OCI-LY7 (cell line): ENCODE measurements at regions not wholly inside any gene's neighbourhood (a gene's known extent, or its start where the extent isn't known, plus 50 kb on each side); places are given as distances from the start of the nearest gene placed in this dataset.
"Not testable (repeated sequence)": the region's sequence is repeated elsewhere in the genome, so short reads cannot be mapped to it uniquely, and the experiment has no call there.

Source experiments
- BruUV-seq: library from RNA; stranded (reverse); fragments of 400-500 nt; replicated peaks from 2 replicates; lab custom pipeline; 2021; lab: Mats Ljungman, UMichigan
- CTCF ChIA-PET: fragments of 300-600 bp; sonication (Branson Sonifier 250); formaldehyde crosslinking; loops from one replicate; lab custom pipeline; 2022; ENCODE audit warnings: antibody characterized with exemption; ENCODE audit not compliant: unreplicated experiment; lab: Charles Lee
- POLR2A ChIA-PET: fragments of 300-600 bp; sonication (Branson Sonifier 250); formaldehyde crosslinking; loops from one replicate; lab custom pipeline; 2022; ENCODE audit warnings: antibody characterized with exemption; lab: Charles Lee
- DNase-seq: peaks from one replicate; pipeline ENCODE4 v3.0.0-alpha.2; 2015; ENCODE audit warnings: low spot score
- H2AFZ ChIP-seq: fragments of 200-600 bp; sonication (generic), shearing (Covaris generic); 2 replicates; pipeline ENCODE4 v1.6.1; 2014; ENCODE audit warnings: mild to moderate bottlenecking, antibody characterized with exemption, low read length, moderate library complexity
- H3K27ac ChIP-seq: fragments of 200-600 bp; sonication (generic); 2 replicates; pipeline ENCODE4 v1.5.1; 2014; ENCODE audit warnings: mixed run types, low read depth, mild to moderate bottlenecking, moderate library complexity, low read length, inconsistent platforms; ENCODE audit not compliant: poor library complexity, severe bottlenecking
- H3K36me3 ChIP-seq: fragments of 200-600 bp; sonication (generic); 2 replicates; pipeline ENCODE4 v1.6.1; 2014; ENCODE audit warnings: mild to moderate bottlenecking, antibody characterized with exemption, low read length, moderate library complexity, mixed read lengths; ENCODE audit not compliant: insufficient read depth
- H3K4me1 ChIP-seq: fragments of 200-600 bp; sonication (generic); 2 replicates; pipeline ENCODE4 v1.5.1; 2014; ENCODE audit warnings: mild to moderate bottlenecking, low read length; ENCODE audit not compliant: insufficient read depth, poor library complexity, severe bottlenecking
- H3K4me2 ChIP-seq: fragments of 200-600 bp; sonication (generic); 2 replicates; pipeline ENCODE4 v1.6.1; 2014; ENCODE audit warnings: mild to moderate bottlenecking, low read length
- H3K4me3 ChIP-seq: fragments of 200-600 bp; sonication (generic); 2 replicates; pipeline ENCODE4 v1.5.1; 2014; ENCODE audit warnings: mild to moderate bottlenecking, low read depth, low read length; ENCODE audit not compliant: poor library complexity, severe bottlenecking
- H3K79me2 ChIP-seq: fragments of 200-600 bp; sonication (generic); 2 replicates; pipeline ENCODE4 v1.6.1; 2016; ENCODE audit warnings: low read depth, mild to moderate bottlenecking, low read length, moderate library complexity, mixed read lengths; ENCODE audit not compliant: insufficient read depth
- H3K9me2 ChIP-seq: fragments of 200-600 bp; sonication (generic); 2 replicates; pipeline ENCODE4 v1.6.1; 2016; ENCODE audit warnings: mild to moderate bottlenecking, low read length, mixed read lengths; ENCODE audit not compliant: insufficient read depth
- H3K9me3 ChIP-seq: fragments of 200-600 bp; sonication (generic); 2 replicates; pipeline ENCODE4 v1.6.1; 2014; ENCODE audit warnings: mild to moderate bottlenecking, mixed run types, low read length, mixed read lengths
- H4K20me1 ChIP-seq: fragments of 200-600 bp; sonication (generic); 2 replicates; pipeline ENCODE4 v1.6.1; 2014; ENCODE audit warnings: mild to moderate bottlenecking, antibody characterized with exemption, low read length, moderate library complexity, mixed read lengths; ENCODE audit not compliant: insufficient read depth
- EZH2phosphoT487 ChIP-seq: fragments of 200-600 bp; sonication (generic); IDR thresholded peaks from 2 replicates; pipeline ENCODE4 v1.6.1; 2018; ENCODE audit warnings: low read depth, borderline replicate concordance, mild to moderate bottlenecking, mixed run types, antibody characterized with exemption, low read length, moderate library complexity, mixed read lengths
- intact Hi-C: fragments of 100-400 bp; cut with micrococcal nuclease; formaldehyde crosslinking; loops from one replicate; pipeline ENCODE4 v1.10.0; 2022; ENCODE audit not compliant: unreplicated experiment
- TF ChIP-seq, protein P1 (sequence below): fragments of 200-600 bp; sonication (generic); conservative IDR thresholded peaks from 2 replicates; pipeline ENCODE4 v1.5.1; 2014; ENCODE audit warnings: mild to moderate bottlenecking, antibody characterized with exemption, low read length, moderate library complexity, mixed read lengths

DNA sequence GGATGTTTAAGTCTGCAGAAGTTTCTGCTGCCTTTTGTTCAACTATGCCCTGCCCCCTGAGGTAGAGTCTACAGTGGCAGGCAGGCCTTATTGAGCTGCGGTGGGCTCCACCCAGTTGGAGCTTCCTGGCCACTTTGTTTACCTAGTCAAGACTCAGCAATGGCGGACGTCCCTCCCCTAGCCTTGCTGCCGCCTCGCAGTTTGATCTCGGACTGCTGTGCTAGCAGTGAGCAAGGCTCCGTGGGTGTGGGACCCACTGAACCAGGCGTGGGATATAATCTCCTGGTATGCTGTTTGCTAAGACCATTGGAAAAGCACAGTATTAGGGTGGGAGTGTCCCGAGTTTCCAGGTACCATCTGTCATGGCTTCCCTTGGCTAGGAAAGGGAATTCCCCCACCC lies 79.4 kb upstream of the RPS6KA6 start:
- H3K36me3 ChIP-seq, H3K4me2 ChIP-seq, POLR2A ChIA-PET, H3K27ac ChIP-seq, H4K20me1 ChIP-seq, intact Hi-C loops, H3K79me2 ChIP-seq, BruUV-seq, H3K4me3 ChIP-seq, H2AFZ ChIP-seq, H3K4me1 ChIP-seq, H3K9me3 ChIP-seq, H3K9me2 ChIP-seq, CTCF ChIA-PET, DNase-seq: not testable (repeated sequence)

DNA sequence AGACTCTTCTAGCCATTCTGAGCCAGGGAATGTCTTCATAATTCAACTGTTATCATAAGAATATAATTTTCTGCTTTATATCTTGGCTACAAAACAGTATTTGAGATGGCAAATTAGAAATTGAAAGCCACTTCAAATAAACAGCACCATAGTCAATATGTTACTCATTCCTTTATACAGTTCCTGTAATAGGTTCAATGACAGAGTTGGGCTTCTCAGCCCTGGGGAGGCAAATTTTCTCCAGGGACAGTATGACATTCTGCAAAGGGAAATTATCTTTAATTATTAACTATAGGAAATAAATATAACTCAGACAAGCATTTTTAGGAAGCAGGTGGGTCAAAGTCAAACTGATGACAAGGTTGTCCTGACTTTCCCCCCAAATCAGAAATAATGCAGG lies 71.9 kb upstream of the RPS6KA6 start:
- H3K9me3 ChIP-seq, result no peaks in the 10 kb centered on the region
- no peaks in the 10 kb centered on the region for H4K20me1 ChIP-seq
- no peaks in the 10 kb centered on the region for H3K79me2 ChIP-seq
- no peak overlapping the region for H3K4me3 ChIP-seq
- intact Hi-C loops, result loop anchor here (2.0 kb wide), 1 partner anchor 67 kb away; no protein-coding TSS in a partner anchor
- H3K36me3 ChIP-seq, result no peaks in the 10 kb centered on the region
- no peak for DNase-seq
- H2AFZ ChIP-seq, result no peak overlapping the region
- ChIA-PET POLR2A (no interaction called here), CTCF (no interaction called here)
- TF ChIP-seq EZH2phosphoT487, result no peak
- TF ChIP-seq, protein P1, sequence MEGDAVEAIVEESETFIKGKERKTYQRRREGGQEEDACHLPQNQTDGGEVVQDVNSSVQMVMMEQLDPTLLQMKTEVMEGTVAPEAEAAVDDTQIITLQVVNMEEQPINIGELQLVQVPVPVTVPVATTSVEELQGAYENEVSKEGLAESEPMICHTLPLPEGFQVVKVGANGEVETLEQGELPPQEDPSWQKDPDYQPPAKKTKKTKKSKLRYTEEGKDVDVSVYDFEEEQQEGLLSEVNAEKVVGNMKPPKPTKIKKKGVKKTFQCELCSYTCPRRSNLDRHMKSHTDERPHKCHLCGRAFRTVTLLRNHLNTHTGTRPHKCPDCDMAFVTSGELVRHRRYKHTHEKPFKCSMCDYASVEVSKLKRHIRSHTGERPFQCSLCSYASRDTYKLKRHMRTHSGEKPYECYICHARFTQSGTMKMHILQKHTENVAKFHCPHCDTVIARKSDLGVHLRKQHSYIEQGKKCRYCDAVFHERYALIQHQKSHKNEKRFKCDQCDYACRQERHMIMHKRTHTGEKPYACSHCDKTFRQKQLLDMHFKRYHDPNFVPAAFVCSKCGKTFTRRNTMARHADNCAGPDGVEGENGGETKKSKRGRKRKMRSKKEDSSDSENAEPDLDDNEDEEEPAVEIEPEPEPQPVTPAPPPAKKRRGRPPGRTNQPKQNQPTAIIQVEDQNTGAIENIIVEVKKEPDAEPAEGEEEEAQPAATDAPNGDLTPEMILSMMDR, result no peak
- no peak overlapping the region for H3K27ac ChIP-seq
- no TSS peak for BruUV-seq
- no peaks in the 10 kb centered on the region for H3K4me1 ChIP-seq
- H3K4me2 ChIP-seq, result no peak overlapping the region
- no peaks in the 10 kb centered on the region for H3K9me2 ChIP-seq

DNA sequence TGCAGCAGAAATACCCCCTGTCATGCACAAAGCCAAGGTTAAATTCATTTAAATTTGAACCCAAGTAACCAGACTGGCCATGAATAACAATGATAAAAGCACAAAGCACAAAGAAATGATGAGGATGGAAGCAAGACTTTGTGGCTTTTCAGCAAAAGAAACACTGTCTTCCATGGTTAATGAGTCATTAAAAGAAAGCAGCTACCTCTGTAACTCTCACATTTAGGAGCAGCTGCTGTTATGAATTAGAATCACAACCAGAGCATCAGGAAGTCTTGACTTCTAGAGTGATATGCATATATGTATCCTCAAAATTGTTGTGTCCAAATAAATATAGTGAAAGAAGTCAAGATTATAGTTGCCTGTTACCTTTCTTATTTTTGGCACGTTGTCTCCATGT lies 70.7 kb upstream of the RPS6KA6 start:
- Histone ChIP-seq H3K9me2 (no peaks in the 10 kb centered on the region), H3K36me3 (no peaks in the 10 kb centered on the region), H4K20me1 (no peaks in the 10 kb centered on the region), H3K4me2 (no peak overlapping the region), H2AFZ (no peak overlapping the region), H3K4me1 (no peaks in the 10 kb centered on the region), H3K79me2 (no peaks in the 10 kb centered on the region), H3K9me3 (no peaks in the 10 kb centered on the region), H3K4me3 (no peak overlapping the region), H3K27ac (no peak overlapping the region)
- no peak for DNase-seq
- intact Hi-C loops, result loop anchor here (2.0 kb wide), 1 partner anchor 68 kb away; no protein-coding TSS in a partner anchor
- CTCF ChIA-PET, result no interaction called here
- TF ChIP-seq, protein P1, result no peak
- TF ChIP-seq EZH2phosphoT487, result no peak
- no TSS peak for BruUV-seq
- POLR2A ChIA-PET, result no interaction called here
